ENCODE measurements at regions not wholly inside any gene's neighbourhood (a gene's known extent, or its start where the extent isn't known, plus 50 kb on each side); places are given as distances from the start of the nearest gene placed in this dataset.

DNA sequence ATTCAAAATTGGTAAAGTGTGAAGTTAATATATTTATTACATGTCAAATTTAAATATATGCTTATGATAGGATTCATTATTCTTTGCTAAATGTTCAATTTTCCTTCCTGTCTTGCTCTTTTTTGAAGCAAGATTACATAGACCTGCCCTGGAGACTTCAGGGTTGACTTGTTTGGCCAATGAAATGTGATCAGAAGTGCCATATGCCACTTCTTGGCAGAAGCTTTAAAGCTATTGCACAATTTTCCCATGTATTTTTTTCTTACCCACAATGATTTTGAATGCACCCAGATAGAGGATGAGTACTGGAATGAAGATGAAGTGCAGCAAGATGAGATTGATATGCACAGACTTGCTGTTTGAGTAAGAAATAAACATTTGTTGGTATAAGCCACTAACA lies 406.3 kb upstream of the BCHE start:
- TF ChIP-seq TARDBP (CRISPR knock-in tag; IDR thresholded peaks at IDR 0.05) (no peak), JUN (CRISPR knock-in tag; IDR thresholded peaks at IDR 0.05) (no peak), CEBPB (IDR thresholded peaks at IDR 0.05; ENCODE audit: borderline replicate concordance, low read depth, low read length) (no peak), XRCC5 (optimal IDR thresholded peaks at IDR 0.05; ENCODE audit: low read length) (no peak), TCF12 (IDR thresholded peaks at IDR 0.05) (no peak), TCF12 (CRISPR knock-in tag; IDR thresholded peaks at IDR 0.05) (no peak), JUND (CRISPR knock-in tag; IDR thresholded peaks at IDR 0.05) (no peak), CBFB (CRISPR knock-in tag; IDR thresholded peaks at IDR 0.05) (no peak), ZSCAN12 (CRISPR knock-in tag; IDR thresholded peaks at IDR 0.05) (no peak)
- TF ChIP-seq, protein P1, sequence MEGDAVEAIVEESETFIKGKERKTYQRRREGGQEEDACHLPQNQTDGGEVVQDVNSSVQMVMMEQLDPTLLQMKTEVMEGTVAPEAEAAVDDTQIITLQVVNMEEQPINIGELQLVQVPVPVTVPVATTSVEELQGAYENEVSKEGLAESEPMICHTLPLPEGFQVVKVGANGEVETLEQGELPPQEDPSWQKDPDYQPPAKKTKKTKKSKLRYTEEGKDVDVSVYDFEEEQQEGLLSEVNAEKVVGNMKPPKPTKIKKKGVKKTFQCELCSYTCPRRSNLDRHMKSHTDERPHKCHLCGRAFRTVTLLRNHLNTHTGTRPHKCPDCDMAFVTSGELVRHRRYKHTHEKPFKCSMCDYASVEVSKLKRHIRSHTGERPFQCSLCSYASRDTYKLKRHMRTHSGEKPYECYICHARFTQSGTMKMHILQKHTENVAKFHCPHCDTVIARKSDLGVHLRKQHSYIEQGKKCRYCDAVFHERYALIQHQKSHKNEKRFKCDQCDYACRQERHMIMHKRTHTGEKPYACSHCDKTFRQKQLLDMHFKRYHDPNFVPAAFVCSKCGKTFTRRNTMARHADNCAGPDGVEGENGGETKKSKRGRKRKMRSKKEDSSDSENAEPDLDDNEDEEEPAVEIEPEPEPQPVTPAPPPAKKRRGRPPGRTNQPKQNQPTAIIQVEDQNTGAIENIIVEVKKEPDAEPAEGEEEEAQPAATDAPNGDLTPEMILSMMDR (CRISPR knock-in tag; IDR thresholded peaks at IDR 0.05): no peak
- TF ChIP-seq, protein P2, sequence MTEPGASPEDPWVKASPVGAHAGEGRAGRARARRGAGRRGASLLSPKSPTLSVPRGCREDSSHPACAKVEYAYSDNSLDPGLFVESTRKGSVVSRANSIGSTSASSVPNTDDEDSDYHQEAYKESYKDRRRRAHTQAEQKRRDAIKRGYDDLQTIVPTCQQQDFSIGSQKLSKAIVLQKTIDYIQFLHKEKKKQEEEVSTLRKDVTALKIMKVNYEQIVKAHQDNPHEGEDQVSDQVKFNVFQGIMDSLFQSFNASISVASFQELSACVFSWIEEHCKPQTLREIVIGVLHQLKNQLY (CRISPR knock-in tag; IDR thresholded peaks at IDR 0.05): no peak
- TF ChIP-seq, protein P3, sequence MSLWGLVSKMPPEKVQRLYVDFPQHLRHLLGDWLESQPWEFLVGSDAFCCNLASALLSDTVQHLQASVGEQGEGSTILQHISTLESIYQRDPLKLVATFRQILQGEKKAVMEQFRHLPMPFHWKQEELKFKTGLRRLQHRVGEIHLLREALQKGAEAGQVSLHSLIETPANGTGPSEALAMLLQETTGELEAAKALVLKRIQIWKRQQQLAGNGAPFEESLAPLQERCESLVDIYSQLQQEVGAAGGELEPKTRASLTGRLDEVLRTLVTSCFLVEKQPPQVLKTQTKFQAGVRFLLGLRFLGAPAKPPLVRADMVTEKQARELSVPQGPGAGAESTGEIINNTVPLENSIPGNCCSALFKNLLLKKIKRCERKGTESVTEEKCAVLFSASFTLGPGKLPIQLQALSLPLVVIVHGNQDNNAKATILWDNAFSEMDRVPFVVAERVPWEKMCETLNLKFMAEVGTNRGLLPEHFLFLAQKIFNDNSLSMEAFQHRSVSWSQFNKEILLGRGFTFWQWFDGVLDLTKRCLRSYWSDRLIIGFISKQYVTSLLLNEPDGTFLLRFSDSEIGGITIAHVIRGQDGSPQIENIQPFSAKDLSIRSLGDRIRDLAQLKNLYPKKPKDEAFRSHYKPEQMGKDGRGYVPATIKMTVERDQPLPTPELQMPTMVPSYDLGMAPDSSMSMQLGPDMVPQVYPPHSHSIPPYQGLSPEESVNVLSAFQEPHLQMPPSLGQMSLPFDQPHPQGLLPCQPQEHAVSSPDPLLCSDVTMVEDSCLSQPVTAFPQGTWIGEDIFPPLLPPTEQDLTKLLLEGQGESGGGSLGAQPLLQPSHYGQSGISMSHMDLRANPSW (CRISPR knock-in tag; IDR thresholded peaks at IDR 0.05; ENCODE audit: borderline replicate concordance): no peak

Data from HepG2 (cell line).